Suppressor macrophage treated with lipopolysaccharide for 4 hours (primary cell): ENCODE measurements at regions not wholly inside any gene's neighbourhood (a gene's known extent, or its start where the extent isn't known, plus 50 kb on each side); places are given as distances from the start of the nearest gene placed in this dataset.

ENCODE experiments used
- DNase-seq: peaks from one replicate; pipeline ENCODE4 v3.0.0-alpha.2; 2020

DNA sequence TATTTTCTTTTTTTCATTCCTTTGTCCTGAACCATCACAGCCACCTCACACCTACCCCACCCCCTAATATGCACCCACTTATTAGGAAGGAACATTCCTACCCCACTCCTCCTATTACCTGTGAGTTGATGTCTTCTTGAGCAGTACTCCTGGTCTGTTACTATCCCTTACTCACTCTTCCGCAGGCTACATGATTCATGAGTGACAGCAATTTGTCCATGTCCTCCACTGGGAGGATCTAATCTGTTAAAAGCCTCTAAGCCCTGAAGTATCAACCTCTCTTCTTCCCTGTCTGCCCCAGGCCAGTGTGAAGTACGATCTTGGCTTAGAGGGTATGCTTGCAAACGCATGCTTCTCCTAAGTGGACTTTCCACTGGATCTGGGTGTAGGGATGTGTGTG is 75.6 kb upstream of the RFX8 start:
- no peak for DNase-seq

DNA sequence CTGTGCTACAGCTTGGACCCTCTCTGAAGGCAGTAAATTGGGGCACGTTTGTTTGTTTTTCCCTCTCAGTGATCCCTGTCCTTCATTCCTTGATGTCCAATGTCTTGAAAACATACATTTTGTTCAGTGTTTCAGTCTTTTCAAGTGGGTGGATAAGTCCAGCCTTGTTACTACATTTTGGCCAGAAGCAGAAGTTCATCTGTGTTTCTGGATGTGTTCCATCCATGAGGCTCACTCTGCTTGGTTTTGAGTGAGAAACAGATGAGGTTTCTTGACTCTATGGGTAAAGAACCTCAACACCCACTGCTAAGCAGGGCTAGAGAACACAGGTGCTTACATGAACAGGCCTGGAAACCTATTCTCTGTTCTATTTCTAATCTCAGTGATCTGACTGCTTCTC is 74.5 kb upstream of the RFX8 start:
- DNase-seq: no peak

- peak; percentile 78 for DNase-seq
These were observed 71.6 kb upstream of the RFX8 start for GRCh38 chr2:101546376-101547058.

DNA sequence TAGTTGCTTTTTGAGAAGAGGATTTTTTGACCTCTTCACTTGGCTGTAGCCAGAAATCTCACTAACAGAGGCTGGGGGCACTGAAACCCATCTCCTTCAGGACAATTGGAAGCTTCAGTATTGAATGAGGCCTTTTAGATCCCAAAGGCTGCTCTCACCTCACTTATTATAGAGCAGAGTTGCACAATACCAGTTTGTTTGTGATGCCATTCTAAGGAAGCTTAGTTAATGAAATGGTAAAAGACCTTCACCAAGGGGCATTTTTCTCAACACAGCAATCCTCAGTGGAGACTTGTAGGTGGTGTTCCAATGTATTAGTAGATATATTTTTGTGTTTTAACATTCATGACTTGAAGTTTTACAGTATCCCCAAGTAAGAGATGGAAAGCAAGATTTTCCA is 71.0 kb upstream of the RFX8 start:
- no peak for DNase-seq

DNA sequence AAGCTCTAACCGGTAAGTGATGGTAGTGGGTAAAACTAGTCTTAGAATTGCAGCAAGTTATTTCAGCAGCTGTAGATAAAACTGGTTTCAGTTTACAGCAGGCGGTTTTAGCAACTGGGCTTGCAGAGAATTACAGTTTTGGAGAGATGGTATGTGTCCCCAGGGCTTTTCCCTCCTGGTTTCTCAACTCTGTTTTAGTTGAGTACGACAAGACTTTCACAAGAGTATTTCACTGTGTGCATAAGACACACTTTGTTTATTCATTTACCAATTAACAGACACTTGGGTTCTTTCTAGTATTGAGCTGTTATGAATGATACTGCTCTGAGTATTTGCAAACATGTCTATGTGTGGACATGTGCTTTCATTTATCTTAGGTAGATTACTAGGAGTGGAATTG is 65.6 kb upstream of the RFX8 start:
- no peak for DNase-seq

DNA sequence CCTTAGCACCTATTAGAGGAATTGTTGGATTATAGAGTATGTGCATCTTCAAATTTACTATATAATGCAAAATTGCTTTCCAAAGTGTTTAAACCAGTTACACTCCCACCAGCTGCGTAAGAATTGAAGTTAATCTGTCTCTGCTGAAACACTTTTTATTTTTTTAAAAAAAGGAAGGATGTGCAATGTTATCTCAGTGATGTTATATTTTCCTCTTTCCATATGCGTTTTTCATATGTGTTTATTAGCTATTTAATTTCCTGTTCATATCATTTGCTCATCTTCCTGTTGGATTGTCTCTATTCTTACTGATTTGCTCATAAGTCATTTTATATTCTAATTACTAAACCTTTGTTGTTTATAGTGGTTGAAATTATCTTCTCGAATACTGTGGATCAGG is 63.2 kb upstream of the RFX8 start:
- DNase-seq: no peak

DNA sequence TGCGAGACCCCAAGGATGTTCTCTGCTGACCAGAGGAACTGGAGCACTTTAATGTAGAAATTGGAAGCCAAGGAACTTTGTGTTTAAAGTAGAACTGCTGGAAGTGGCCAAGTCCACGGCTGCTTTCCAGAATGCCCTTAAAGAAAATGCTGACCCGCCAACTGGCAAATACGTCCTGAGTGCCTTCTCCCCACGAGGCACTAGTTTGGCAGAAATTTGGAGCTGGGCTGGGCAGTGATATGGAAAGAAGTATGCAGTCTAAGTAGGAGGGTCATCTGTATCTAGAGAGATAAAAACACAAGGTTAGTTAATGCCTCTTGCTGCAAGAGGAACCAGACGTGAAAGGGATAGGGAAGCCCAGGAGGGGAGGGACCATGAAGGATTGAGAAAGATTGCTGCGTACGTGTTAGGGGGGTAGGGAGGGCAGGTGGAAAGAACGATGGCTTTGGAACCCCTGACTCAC is 59.3 kb upstream of the RFX8 start:
- peak; percentile 79 for DNase-seq

DNA sequence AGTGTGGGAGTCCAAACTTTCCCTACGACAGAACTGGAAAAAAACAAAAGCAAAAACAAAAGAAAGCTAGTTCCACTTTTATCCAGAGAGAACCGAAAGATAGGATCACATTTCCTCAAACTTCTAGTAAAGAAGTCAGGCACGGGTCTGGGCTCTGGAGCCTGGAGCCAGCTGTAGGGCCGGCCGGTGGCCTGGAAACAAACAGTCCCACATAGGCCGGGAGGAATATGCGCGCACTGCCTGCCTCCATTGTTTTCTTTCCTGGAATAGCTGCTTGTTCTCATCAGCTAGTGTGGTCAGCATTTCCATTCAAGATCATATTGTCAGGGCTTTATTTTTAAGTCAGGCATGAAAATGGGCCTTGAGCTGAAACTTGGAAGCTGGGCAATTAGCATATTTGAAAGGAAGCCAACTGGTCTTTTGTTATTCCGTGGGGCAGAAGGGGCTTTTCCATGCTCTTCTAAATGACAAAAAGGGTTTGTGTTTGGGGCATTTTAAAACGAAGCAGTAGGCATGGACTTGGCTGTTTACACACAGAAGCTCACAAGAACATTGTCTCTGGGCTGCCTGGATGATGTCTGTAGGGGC is 58.7 kb upstream of the RFX8 start:
- DNase-seq: peak; percentile 59

GRCh38 chr2:101528501-101528900 is 53.6 kb upstream of the RFX8 start:
- DNase-seq: no peak

DNA sequence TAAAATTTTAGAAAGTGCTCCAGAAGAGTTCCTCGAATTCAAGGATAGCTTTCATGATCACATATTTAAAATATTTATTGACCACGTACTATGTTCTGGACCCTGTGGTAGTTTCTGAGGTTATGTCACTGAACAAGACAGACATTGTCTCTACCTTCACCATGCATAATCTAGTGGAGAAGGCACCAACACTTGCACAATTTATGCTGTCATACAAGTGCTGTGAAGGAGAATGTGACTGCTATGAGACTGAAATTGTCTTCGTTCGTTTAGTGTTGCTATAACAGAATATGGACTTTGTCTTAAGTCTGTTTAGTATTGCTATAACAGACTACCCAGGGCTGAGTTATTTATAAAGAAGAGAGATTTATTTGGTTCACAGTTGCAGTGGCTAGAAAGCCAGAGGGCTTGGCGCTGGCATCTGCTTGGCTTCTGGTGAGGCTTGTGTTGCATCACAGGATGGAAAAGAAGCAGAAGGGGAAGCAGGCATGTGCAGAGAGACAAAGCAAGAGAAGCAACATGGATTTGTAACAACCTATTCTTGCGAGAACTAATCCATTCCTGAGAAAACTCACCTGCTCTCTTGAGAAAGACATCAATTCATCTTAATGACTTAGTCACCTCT is 50.0 kb upstream of the RFX8 start:
- peak; percentile 63 for DNase-seq
